Bronchial epithelial cell (primary cell): ENCODE measurements at regions not wholly inside any gene's neighbourhood (a gene's known extent, or its start where the extent isn't known, plus 50 kb on each side); places are given as distances from the start of the nearest gene placed in this dataset.

Experiments
- DNase-seq: peaks from one replicate; pipeline ENCODE4 v3.0.0-alpha.2; 2010; ENCODE audit warnings: low read depth
- FAIRE-seq: peaks from 2 replicates; lab custom pipeline; 2011; peaks lifted over from hg19 to GRCh38; lab: Jason Lieb, UNC
- H3K27me3 ChIP-seq: 2 replicates; pipeline ENCODE4 v1.5.1; 2011; ENCODE audit warnings: low read length; ENCODE audit not compliant: control insufficient read depth, insufficient read depth
- H3K36me3 ChIP-seq: 2 replicates; pipeline ENCODE4 v1.5.1; 2011; ENCODE audit warnings: low read length; ENCODE audit not compliant: control insufficient read depth, insufficient read depth
- H3K4me3 ChIP-seq: 2 replicates; pipeline ENCODE4 v1.5.1; 2011; ENCODE audit warnings: mild to moderate bottlenecking, low read depth, low read length, control low read depth
- TF ChIP-seq, protein P1 (sequence below): IDR thresholded peaks from 2 replicates; pipeline ENCODE4 v1.5.1; 2011; ENCODE audit warnings: mild to moderate bottlenecking, moderate library complexity, low read length, control low read depth, inconsistent platforms; ENCODE audit not compliant: insufficient read depth, severe bottlenecking

DNA sequence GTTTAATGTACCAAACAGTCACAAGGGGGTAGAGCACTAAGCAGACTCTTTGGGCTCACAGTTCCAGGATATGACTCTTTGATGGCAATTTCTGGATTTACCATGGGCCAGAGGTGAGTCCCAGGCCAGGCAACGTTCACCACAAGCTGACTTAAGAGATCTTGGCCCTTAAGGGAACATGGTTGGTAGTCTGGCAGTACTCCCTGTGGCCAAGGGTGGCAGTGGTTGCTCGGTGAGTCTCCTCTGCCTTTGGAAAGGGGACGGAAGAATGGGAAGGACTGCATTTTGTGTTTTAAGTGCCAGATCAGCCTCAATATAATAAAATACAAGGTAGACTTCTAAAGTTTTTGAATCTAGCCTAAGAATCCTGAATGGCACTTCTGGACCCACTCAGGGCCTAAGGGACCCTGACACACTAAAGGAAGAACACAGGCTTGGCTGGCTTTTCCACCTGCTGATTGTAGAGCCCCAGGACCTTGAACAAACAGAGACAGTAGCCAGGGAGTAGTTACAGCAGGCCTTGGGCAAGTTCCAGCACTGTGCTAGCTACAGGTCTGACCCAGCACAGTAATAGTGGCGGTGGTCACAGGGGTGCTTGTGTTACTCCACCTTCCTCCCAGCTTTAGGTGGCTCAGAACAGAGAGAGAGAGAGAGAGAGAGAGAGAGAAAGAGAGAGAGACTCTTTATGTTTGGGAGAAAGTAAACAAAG, 730.7 kb upstream of the ALCAM start:
- TF ChIP-seq, protein P1, sequence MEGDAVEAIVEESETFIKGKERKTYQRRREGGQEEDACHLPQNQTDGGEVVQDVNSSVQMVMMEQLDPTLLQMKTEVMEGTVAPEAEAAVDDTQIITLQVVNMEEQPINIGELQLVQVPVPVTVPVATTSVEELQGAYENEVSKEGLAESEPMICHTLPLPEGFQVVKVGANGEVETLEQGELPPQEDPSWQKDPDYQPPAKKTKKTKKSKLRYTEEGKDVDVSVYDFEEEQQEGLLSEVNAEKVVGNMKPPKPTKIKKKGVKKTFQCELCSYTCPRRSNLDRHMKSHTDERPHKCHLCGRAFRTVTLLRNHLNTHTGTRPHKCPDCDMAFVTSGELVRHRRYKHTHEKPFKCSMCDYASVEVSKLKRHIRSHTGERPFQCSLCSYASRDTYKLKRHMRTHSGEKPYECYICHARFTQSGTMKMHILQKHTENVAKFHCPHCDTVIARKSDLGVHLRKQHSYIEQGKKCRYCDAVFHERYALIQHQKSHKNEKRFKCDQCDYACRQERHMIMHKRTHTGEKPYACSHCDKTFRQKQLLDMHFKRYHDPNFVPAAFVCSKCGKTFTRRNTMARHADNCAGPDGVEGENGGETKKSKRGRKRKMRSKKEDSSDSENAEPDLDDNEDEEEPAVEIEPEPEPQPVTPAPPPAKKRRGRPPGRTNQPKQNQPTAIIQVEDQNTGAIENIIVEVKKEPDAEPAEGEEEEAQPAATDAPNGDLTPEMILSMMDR: no peak
- no peaks in the 10 kb centered on the region for H3K27me3 ChIP-seq
- H3K36me3 ChIP-seq: no peaks in the 10 kb centered on the region
- peak; percentile 81 for FAIRE-seq
- no peak overlapping the region for H3K4me3 ChIP-seq
- DNase-seq: no peak

DNA sequence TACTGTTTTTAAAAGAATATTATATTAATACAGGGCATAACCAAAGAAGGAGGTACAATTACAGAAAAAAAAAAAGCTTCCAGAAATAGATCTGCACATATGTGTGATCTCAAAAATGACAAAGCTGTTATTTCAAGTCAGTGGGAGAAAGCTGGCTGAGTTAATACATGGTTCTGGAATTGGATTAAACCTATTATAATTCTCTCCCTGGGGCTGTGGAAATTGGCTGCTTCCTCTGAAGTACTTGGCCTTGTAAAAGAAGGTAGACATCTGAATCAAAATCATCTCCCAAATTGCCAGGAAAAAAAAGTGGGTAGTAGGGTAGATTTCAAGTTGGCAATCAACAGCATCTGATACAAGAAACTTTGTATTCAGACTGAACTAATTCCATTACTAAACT, 723.9 kb upstream of the ALCAM start:
- TF ChIP-seq, protein P1: no peak
- Histone ChIP-seq H3K4me3 (no peak overlapping the region), H3K36me3 (no peaks in the 10 kb centered on the region), H3K27me3 (no peaks in the 10 kb centered on the region)
- no peak for DNase-seq
- FAIRE-seq: no peak

DNA sequence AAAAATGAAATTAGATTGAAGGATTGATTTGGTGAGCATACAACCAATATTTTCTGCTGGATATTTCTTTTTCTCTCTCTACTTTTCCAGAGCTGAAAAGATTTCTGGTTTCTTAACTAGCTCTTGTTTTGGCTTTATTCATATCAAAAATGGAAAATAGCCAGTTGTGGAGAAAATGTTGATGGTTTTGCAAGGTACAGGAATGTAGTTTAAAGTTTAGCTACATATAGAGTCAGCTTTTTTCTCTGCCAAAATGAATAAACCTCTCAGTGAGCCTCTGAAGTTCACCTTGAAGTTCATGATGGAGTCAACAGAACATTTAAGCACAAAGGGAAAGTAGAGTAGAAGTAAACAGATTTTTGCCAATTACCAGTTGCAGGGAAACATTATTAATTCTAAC, 720.5 kb upstream of the ALCAM start:
- FAIRE-seq: no peak
- no peaks in the 10 kb centered on the region for H3K27me3 ChIP-seq
- no peak overlapping the region for H3K4me3 ChIP-seq
- no peak for DNase-seq
- H3K36me3 ChIP-seq: no peaks in the 10 kb centered on the region
- TF ChIP-seq, protein P1: no peak

DNA sequence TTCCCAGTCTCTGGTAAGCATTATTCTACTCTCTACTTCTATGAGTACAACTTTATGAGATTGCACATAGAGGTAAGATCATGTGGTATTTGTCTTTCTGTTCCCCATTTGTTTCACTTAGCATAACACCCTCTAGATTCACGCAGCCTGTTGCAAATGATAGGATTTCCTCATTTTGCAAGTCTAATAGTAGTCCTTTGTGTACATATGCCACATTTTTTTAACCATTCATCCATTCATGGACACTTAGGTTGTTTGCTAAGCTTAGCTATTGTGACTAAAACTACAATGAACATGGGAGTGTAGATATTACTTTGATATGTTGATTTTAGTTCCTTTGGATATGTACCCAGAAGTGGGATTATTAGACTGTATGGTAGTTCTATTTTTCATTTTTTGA, 717.9 kb upstream of the ALCAM start:
- DNase-seq (no peak), FAIRE-seq (no peak)
- H3K36me3 ChIP-seq: no peaks in the 10 kb centered on the region
- TF ChIP-seq, protein P1: no peak
- no peak overlapping the region for H3K4me3 ChIP-seq
- no peaks in the 10 kb centered on the region for H3K27me3 ChIP-seq

DNA sequence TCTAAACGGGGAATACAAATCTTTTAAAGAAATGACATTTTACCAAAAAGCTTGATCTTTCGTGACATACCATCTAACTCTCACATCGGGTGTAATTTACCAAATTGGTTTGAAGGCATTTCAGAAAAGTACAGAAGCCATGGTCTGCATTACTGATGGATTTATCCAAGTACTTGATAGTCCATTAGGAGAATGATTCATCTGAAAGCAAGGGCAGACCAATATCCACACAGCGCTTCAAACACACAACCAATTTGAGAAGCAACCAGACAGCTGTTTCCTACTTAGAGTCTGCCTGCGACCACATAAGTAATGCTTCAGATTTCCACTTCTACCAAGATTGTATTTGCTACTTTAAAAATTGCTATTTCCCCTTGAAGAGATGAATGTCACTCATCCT, 697.6 kb upstream of the ALCAM start:
- Histone ChIP-seq H3K36me3 (no peaks in the 10 kb centered on the region), H3K27me3 (no peaks in the 10 kb centered on the region), H3K4me3 (no peak overlapping the region)
- TF ChIP-seq, protein P1: no peak
- DNase-seq (no peak), FAIRE-seq (no peak)

DNA sequence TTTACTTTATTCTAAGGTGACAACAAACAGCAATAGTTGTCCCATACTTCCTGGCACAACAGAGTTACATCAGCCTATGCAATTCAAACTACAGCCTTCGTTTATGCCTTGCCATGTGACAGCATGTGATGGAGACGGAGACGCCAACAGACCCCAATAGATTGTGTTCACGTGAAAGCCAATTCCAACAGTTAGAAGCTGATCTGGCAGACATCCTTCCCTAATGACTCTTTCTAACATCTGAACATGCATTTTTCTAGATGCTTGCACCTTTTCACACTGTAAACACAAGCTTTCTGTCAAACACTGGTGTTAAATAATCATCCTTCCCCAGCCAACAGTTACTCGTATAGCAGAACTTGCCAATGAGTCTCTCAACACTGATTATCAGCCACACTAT, 694.4 kb upstream of the ALCAM start:
- DNase-seq: no peak
- H3K36me3 ChIP-seq: no peaks in the 10 kb centered on the region
- TF ChIP-seq, protein P1: no peak
- H3K4me3 ChIP-seq: no peak overlapping the region
- no peak for FAIRE-seq
- H3K27me3 ChIP-seq: no peaks in the 10 kb centered on the region
